ENCODE measurements at regions not wholly inside any gene's neighbourhood (a gene's known extent, or its start where the extent isn't known, plus 50 kb on each side); places are given as distances from the start of the nearest gene placed in this dataset.

DNA sequence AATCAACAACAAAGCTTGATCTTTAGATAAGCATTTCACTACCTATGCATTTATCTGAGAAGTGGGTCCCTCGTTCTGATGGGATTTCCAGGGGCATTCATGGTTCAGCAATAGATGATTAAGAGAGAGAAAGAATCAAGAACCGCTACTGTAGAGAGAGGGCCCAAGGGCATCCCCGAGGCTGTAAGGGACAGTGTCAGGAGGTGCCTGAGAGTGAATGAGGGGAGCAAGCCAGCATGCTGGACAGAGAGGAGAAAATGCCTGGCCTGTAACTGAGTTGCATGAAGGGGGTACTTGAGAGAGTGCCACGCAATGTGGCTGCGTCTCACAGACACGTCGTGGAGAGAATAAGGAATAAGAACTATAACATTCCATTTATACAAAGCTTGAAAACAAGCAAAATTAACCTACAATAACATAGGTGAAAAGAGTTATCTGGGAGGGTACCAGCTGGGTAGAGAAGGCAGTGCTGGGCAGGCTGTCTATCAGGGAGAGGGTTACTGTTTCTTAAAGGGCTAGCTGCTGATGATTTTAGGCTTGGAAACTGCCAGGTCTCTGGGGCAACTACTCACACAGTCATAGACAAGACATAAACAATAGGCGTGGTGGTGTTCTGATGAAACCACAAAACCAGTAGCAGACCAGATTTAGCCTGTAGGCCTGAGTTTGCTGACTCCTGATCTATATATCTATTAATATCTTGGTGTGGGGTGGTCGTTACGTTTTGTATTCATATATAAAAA lies 374.6 kb upstream of the CFAP20DC start:
- TF ChIP-seq EZH2 (optimal IDR thresholded peaks at IDR 0.05; ENCODE audit: low read depth, low read length), result no peak
- TF ChIP-seq, protein P1, sequence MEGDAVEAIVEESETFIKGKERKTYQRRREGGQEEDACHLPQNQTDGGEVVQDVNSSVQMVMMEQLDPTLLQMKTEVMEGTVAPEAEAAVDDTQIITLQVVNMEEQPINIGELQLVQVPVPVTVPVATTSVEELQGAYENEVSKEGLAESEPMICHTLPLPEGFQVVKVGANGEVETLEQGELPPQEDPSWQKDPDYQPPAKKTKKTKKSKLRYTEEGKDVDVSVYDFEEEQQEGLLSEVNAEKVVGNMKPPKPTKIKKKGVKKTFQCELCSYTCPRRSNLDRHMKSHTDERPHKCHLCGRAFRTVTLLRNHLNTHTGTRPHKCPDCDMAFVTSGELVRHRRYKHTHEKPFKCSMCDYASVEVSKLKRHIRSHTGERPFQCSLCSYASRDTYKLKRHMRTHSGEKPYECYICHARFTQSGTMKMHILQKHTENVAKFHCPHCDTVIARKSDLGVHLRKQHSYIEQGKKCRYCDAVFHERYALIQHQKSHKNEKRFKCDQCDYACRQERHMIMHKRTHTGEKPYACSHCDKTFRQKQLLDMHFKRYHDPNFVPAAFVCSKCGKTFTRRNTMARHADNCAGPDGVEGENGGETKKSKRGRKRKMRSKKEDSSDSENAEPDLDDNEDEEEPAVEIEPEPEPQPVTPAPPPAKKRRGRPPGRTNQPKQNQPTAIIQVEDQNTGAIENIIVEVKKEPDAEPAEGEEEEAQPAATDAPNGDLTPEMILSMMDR (IDR thresholded peaks at IDR 0.05; ENCODE audit: low read length), result no peak

Data from MM.1S (cell line).